ENCODE measurements at regions not wholly inside any gene's neighbourhood (a gene's known extent, or its start where the extent isn't known, plus 50 kb on each side); places are given as distances from the start of the nearest gene placed in this dataset.

DNA sequence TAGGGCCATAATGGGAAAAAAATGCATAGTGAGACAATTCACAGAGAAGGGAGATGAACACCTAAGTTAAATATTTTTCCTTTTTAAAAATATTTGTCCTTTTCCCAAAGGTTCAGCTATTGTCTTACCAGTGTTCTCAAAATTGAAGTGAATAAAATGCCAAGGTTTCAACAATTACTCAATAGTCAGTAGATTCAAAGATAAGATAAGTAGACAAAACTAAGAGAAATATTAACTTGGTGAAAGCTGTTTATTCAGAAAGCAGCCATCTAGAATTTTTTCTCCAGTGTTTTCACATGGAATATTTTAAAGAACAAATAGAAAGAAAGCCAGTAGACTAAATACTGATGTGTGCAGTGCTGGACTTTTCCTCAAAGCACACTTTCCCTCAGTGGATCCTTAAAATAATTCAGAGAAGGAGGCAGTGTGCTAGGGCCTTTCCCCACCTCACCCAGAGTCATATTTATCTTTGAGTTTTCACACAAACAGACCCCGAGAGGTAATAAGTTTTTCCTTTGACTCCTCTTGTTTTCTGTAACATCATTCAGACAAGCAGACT, 144.5 kb upstream of the PLEKHG7 start:
- no peak for ATAC-seq
- Mint-ChIP-seq H3K4me1 (peaks cover 64% of the 10 kb centered on the region), H3K27ac (no peak overlapping the region), H3K27me3 (no peaks in the 10 kb centered on the region), H3K36me3 (no peaks in the 10 kb centered on the region), H3K4me3 (peak overlapping the region; percentile 9), H3K9me3 (peaks cover 2% of the 10 kb centered on the region)

DNA sequence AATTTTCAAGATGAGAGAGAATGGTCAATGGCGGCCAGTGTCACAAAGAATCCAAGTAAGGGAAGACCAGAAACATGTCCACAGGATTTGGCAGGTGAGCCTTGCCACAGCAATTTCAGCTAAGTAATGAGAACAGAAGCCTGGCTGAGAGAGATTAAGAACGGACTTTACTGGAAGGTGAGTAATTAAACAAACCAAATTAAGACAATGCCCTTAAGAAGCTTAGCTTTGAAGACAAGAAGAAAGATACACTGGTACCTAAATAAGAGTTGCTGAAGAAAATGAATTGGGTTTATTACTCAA, 145.4 kb upstream of the PLEKHG7 start:
- H3K36me3 Mint-ChIP-seq: no peaks in the 10 kb centered on the region

DNA sequence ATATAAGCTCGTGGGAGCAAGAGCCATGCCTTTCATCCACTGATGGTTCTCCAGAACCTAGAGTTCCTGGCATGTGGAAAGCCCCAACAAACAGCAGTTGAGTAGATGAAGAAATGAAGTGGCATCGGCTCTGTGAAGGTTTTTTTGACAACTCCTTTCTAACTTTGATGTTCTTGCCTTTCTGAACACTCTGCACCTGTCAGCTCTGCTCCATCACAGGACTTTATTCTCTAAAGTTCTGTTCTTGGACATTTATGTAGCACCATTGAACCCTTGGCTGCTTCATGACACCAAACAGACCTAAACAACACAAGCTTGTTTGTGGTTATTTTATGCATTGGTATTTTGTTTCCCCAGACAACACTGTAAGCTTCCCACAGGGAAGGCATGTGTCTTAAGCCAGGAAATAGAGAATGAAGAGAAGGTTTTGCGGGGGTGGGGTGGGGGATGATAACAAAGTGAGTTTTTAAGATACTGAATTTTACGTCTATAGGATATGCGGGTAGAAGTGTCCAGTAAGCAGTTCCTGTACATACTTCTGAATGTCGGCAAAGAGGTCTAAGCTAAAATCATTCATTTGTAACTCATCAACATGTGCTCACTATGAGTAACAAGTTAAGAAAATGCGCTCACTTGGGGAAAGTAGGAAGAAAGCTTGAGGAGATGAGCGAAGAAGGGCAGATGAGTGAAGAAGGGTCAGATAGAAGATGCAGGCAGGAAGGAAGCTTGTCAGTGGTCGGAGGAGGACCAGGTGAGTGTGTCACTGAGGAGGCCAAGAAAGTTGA, 146.0 kb upstream of the PLEKHG7 start:
- Mint-ChIP-seq H3K4me3 (peak overlapping the region; percentile 64), H3K27me3 (no peaks in the 10 kb centered on the region), H3K36me3 (no peaks in the 10 kb centered on the region), H3K4me1 (peaks cover 57% of the 10 kb centered on the region), H3K9me3 (peaks cover 2% of the 10 kb centered on the region), H3K27ac (no peak overlapping the region)
- peak; percentile 44 for ATAC-seq

More for the DNA sequence above, 145.4 kb upstream of the PLEKHG7 start:
- H3K27ac Mint-ChIP-seq: no peak overlapping the region
- H3K4me1 Mint-ChIP-seq: peaks cover 63% of the 10 kb centered on the region
- H3K4me3 Mint-ChIP-seq: peak overlapping the region; percentile 64
- ATAC-seq: no peak
- H3K27me3 Mint-ChIP-seq: no peaks in the 10 kb centered on the region
- peaks cover 2% of the 10 kb centered on the region for H3K9me3 Mint-ChIP-seq

DNA sequence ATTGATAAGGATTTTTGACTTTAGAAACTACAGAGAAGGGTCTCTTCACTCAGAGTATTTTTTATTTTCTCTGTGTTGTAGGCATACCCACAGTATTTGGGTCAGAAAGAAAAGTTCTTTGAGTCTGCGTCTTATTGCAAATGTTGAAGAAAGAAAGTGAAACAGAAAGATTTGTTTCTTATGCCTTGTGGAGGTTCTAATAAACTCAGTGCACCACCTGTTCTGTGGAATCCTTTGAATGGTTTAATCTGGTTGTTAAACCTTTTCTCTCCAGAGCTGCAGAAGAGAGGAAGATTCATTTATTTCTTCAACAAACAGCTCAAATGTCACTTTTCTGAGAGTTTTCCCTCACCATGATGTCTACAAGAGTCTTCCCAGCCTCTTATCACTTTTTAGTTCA, 146.6 kb upstream of the PLEKHG7 start:
- ATAC-seq: no peak
- Mint-ChIP-seq H3K27me3 (no peaks in the 10 kb centered on the region), H3K4me1 (peaks cover 51% of the 10 kb centered on the region), H3K36me3 (no peaks in the 10 kb centered on the region), H3K9me3 (peaks cover 2% of the 10 kb centered on the region), H3K4me3 (peak overlapping the region; percentile 64), H3K27ac (no peak overlapping the region)

DNA sequence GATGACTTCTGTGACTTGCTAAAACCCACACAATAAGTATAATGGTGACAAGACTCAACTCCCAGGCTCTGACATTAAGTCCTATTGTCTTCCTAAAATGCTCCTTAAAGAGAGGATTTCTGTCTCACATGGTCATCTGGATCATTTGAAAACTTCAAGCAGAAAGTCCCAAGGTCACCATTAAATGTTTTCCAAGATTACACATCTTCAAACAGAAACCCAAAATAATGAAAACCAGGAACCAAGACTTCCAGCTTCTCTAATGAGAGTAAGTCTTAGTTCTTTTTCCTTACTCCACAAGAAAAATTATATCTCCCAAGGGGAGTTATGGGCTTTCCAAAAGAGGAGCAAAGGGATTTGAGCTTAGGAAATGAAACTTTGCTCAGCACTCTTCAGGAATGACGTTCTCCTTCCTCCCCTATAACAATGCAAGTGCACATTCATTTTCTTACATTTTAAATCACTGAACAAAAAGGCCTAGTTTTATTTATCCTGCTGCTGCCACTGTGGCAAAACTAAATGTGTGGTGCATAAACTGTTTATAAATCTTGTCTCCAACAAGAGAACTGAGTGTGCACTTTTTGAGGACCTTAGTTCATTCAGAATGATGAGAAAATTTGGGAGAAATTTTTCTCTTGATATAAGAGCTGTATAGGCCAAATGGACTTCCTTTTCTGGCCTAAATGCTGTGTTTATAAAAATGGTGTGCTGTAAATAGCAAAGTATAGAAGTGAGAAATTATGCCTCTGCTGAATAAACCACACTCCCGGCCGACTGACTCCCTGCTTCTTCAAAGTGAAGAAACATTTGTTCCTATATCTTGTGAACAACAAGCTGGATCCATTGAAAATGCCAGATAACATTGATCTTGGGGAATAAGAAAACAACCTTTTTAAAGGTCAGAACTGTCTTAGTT, 148.4 kb upstream of the PLEKHG7 start:
- Mint-ChIP-seq H3K27ac (no peak overlapping the region), H3K36me3 (no peaks in the 10 kb centered on the region), H3K4me3 (no peak overlapping the region), H3K9me3 (no peaks in the 10 kb centered on the region), H3K27me3 (no peaks in the 10 kb centered on the region), H3K4me1 (peaks cover 48% of the 10 kb centered on the region)
- no peak for ATAC-seq

DNA sequence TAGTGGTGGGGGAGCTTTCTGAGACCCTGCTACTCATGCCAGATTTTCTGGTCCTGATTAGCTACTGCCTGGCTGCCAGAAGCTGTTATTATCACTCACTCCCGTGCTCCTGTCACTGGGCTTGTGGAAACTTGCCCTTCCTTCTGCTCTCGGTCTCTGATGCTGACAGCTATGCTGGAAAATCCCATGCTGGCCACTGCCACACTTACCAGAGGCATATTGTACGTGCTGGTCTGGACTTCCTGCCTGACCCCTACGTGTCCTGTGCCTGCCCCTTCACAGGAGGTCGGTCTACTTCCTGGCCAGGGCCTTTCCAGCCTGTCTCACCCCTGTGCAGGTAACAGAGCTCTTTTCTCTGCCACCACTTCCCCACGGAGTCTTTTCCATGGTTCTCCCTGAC, 149.4 kb upstream of the PLEKHG7 start:
- Mint-ChIP-seq H3K27me3 (no peaks in the 10 kb centered on the region), H3K4me3 (no peak overlapping the region), H3K27ac (no peak overlapping the region), H3K4me1 (peaks cover 39% of the 10 kb centered on the region), H3K36me3 (no peaks in the 10 kb centered on the region), H3K9me3 (peaks cover 2% of the 10 kb centered on the region)
- no peak for ATAC-seq

DNA sequence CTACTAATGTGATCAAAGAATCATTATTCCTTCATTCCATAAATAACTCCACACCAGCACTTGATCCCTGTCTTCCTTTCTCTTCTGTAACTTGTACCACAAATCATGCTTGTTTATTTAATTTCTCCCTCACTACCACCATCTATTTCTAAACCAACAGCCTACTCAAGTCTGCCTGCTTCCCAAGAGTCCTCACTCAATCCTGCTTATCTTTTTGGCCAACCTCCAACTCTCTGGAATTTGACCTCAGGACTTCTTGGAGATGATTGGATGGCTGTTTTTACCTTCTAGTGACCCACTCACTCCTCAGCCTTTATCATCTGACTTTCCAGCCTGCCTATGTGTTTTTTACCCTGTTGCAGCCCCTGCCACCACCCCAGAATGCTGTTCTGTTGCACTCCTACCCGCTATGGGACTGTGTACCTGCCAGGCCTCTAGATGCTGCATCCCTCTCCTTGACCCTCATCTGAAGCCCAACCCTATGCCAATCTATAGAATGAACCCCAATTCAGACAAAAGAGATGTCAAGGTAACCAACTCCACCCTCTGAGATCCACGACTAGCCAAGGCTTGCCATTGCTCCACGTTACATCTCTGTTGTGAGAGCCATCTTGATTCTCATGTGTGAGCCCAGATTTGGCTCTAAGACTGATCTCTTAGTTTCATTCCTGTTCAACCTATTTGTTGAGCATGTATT, 150.2 kb upstream of the PLEKHG7 start:
- ATAC-seq: no peak
- Mint-ChIP-seq H3K4me3 (no peak overlapping the region), H3K36me3 (no peaks in the 10 kb centered on the region), H3K9me3 (peaks cover 2% of the 10 kb centered on the region), H3K27ac (no peak overlapping the region), H3K27me3 (no peaks in the 10 kb centered on the region), H3K4me1 (peaks cover 35% of the 10 kb centered on the region)

DNA sequence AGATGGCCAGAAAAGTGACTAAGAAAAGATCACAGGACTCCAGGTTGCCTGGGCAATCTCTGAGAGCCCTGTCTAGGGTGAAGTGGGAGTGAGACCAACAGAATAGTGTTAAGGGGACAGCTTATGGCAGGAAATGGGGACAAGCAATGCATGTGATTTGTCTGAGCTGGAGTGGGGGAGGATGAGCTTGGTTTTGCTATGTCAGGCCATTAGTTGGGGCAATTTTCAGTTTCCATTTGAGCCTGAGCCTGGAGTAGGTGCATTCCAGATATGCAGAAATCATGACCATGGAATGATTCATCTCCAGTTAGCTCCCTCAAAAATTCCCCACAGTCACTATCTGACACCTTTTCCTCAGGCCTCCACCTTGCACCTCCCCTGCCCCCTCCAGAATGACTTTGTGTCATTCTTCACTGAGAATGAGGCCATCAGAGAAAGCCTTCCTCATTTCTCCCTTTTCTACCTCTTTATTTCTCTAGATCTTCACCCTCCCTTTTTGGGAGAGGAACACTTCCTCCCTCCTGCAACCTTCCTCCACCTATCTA, 150.9 kb upstream of the PLEKHG7 start:
- peak; percentile 82 for ATAC-seq
- Mint-ChIP-seq H3K27me3 (no peaks in the 10 kb centered on the region), H3K4me3 (no peak overlapping the region), H3K4me1 (peaks cover 29% of the 10 kb centered on the region), H3K9me3 (peaks cover 2% of the 10 kb centered on the region), H3K36me3 (no peaks in the 10 kb centered on the region), H3K27ac (no peak overlapping the region)

- Mint-ChIP-seq H3K4me3 (no peak overlapping the region), H3K27me3 (no peaks in the 10 kb centered on the region), H3K27ac (no peak overlapping the region), H3K4me1 (peaks cover 22% of the 10 kb centered on the region), H3K9me3 (peaks cover 2% of the 10 kb centered on the region), H3K36me3 (no peaks in the 10 kb centered on the region)
- no peak for ATAC-seq
Measured at GRCh38 chr12:92551210-92551609, 151.6 kb upstream of the PLEKHG7 start.

DNA sequence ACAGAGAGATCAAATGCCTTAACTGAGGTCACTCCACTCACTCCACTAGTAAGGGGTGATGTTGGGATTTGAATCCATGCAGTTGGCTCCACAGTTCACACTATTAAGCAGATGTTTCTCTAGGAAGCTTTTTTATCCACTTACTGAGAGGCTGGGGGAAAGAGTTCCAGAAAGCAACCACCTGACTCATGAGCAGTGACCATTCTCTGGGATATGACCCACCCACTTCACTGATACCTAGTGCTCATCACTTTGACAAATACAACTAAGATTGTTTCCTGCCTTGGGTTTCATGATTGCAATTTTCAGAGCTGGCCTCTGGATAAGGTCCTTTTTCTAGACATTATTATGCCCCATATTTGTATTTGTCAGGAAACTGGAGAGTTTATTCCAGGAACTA, 152.1 kb upstream of the PLEKHG7 start:
- Mint-ChIP-seq H3K27ac (no peak overlapping the region), H3K36me3 (no peaks in the 10 kb centered on the region), H3K9me3 (peaks cover 2% of the 10 kb centered on the region), H3K4me3 (no peak overlapping the region), H3K4me1 (peaks cover 16% of the 10 kb centered on the region), H3K27me3 (no peaks in the 10 kb centered on the region)
- ATAC-seq: no peak

DNA sequence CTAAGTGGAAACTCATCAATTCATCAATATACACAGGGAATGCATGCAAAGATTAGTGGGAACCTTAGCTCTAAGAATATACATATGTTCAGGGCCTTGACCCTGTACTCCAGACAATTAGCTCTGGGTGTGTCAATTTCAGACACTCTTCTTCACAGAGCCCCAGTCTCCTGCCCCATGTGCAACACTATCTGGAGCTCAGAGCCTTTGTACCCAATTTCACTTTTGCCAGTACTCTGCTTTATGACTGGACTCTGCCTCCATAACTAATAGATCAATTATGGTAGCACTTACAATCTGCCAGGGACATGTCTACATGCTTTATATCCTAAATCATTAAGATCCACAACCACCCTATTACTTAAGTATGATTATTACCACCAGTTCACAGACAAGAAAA, 152.5 kb upstream of the PLEKHG7 start:
- H3K36me3 Mint-ChIP-seq: no peaks in the 10 kb centered on the region
- no peak overlapping the region for H3K27ac Mint-ChIP-seq
- no peak for ATAC-seq
- H3K4me3 Mint-ChIP-seq: no peak overlapping the region
- peaks cover 2% of the 10 kb centered on the region for H3K9me3 Mint-ChIP-seq
- H3K4me1 Mint-ChIP-seq: peaks cover 12% of the 10 kb centered on the region
- H3K27me3 Mint-ChIP-seq: no peaks in the 10 kb centered on the region

- Mint-ChIP-seq H3K27ac (no peak overlapping the region), H3K27me3 (no peaks in the 10 kb centered on the region), H3K36me3 (no peaks in the 10 kb centered on the region), H3K4me3 (no peak overlapping the region), H3K9me3 (peaks cover 2% of the 10 kb centered on the region), H3K4me1 (peaks cover 7% of the 10 kb centered on the region)
- ATAC-seq: no peak
Measured at GRCh38 chr12:92549516-92549915, 153.3 kb upstream of the PLEKHG7 start.

DNA sequence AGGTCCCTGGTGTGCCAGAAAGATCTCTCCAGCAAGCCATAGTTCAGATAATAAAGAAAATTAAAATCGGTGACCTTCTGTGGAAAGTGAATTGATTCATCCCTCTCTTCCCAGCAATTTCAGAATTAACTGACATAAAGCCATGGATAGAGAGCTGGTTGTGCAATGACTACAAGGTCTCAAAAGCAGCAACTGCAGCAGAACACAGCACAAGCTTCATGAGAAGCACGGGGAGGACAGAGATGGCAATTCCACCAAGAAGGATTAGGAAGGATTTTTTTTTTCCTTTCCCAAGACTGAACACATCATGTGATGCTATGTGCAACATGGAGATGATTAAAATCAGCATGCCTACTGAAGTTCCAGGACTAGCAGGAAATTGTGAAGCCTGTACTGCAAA, 154.9 kb upstream of the PLEKHG7 start:
- Mint-ChIP-seq H3K9me3 (peaks cover 2% of the 10 kb centered on the region), H3K27ac (peak overlapping the region; percentile 9), H3K4me1 (peaks cover 11% of the 10 kb centered on the region), H3K36me3 (no peaks in the 10 kb centered on the region), H3K27me3 (no peaks in the 10 kb centered on the region), H3K4me3 (no peak overlapping the region)
- no peak for ATAC-seq

GRCh38 chr12:92547420-92547819, 155.4 kb upstream of the PLEKHG7 start:
- no peak for ATAC-seq
- Mint-ChIP-seq H3K4me1 (peaks cover 11% of the 10 kb centered on the region), H3K36me3 (no peaks in the 10 kb centered on the region), H3K27me3 (no peaks in the 10 kb centered on the region), H3K4me3 (no peak overlapping the region), H3K9me3 (peaks cover 2% of the 10 kb centered on the region), H3K27ac (peak overlapping the region; percentile 9)
